ENCODE measurements at regions not wholly inside any gene's neighbourhood (a gene's known extent, or its start where the extent isn't known, plus 50 kb on each side); places are given as distances from the start of the nearest gene placed in this dataset.

- no peak for DNase-seq
These were observed 280.5 kb upstream of the IRX4 start for GRCh38 chr5:2163060-2163856.

GRCh38 chr5:2160811-2161210, 278.1 kb upstream of the IRX4 start:
- DNase-seq: no peak

- no peak for DNase-seq
These were observed 276.0 kb upstream of the IRX4 start for GRCh38 chr5:2158767-2159166.

- no peak for DNase-seq
These were observed 275.4 kb upstream of the IRX4 start for GRCh38 chr5:2158109-2158508.

- DNase-seq: no peak
These were observed 274.6 kb upstream of the IRX4 start for GRCh38 chr5:2157372-2157771.

- DNase-seq: no peak
These were observed 273.8 kb upstream of the IRX4 start for GRCh38 chr5:2156358-2157059.

GRCh38 chr5:2155556-2155955, 272.8 kb upstream of the IRX4 start:
- no peak for DNase-seq

- DNase-seq: no peak
These were observed 271.1 kb upstream of the IRX4 start for GRCh38 chr5:2153802-2154201.

GRCh38 chr5:2153350-2153749, 270.6 kb upstream of the IRX4 start:
- no peak for DNase-seq

- DNase-seq: peak; percentile 48
These were observed 268.7 kb upstream of the IRX4 start for GRCh38 chr5:2151301-2151888.

GRCh38 chr5:2149195-2149539, 266.4 kb upstream of the IRX4 start:
- peak; percentile 96 for DNase-seq

- DNase-seq: no peak
These were observed 265.8 kb upstream of the IRX4 start for GRCh38 chr5:2148312-2149194.

- no peak for DNase-seq
These were observed 265.0 kb upstream of the IRX4 start for GRCh38 chr5:2147504-2148311.

GRCh38 chr5:2143646-2144353, 261.1 kb upstream of the IRX4 start:
- no peak for DNase-seq

- no peak for DNase-seq
These were observed 260.4 kb upstream of the IRX4 start for GRCh38 chr5:2143088-2143487.

GRCh38 chr5:2142456-2142954, 259.8 kb upstream of the IRX4 start:
- no peak for DNase-seq

GRCh38 chr5:2141254-2142000, 258.7 kb upstream of the IRX4 start:
- no peak for DNase-seq

- no peak for DNase-seq
These were observed 257.9 kb upstream of the IRX4 start for GRCh38 chr5:2140501-2141175.

GRCh38 chr5:2139478-2139877, 256.8 kb upstream of the IRX4 start:
- DNase-seq: no peak

GRCh38 chr5:2138896-2139295, 256.2 kb upstream of the IRX4 start:
- DNase-seq: no peak

All from NCI-H748 treated with DMSO at 0.1 percent for 48 hours (cell line).